ENCODE measurements at regions not wholly inside any gene's neighbourhood (a gene's known extent, or its start where the extent isn't known, plus 50 kb on each side); places are given as distances from the start of the nearest gene placed in this dataset.

GRCh38 chr18:51442012-51442411 lies 244.5 kb upstream of the MEX3C start:
- TF ChIP-seq CTCF (IDR thresholded peaks at IDR 0.05) (no peak), POLR2A (IDR thresholded peaks at IDR 0.05) (no peak)

All from body of pancreas (tissue), 4 donors.